Activated CD8-positive, alpha-beta T cell treated with anti-CD3 and anti-CD28 coated beads for 36 hours (primary cell): ENCODE measurements at regions not wholly inside any gene's neighbourhood (a gene's known extent, or its start where the extent isn't known, plus 50 kb on each side); places are given as distances from the start of the nearest gene placed in this dataset.

Source experiments
- ATAC-seq: fragments of 200-7000 bp; cut with Tn5 transposase; one replicate; pipeline ENCODE4 v1.10.0; 2021; ENCODE audit warnings: mild to moderate bottlenecking, moderate library complexity
- CTCF ChIA-PET: fragments of 350-600 bp; sonication (Branson Sonifier 250); formaldehyde crosslinking; loops from one replicate; lab custom pipeline; 2021; ENCODE audit warnings: antibody characterized with exemption; lab: Charles Lee
- POLR2A ChIA-PET: fragments of 350-600 bp; sonication (Branson Sonifier 250); formaldehyde crosslinking; loops from one replicate; lab custom pipeline; 2021; ENCODE audit warnings: antibody characterized with exemption; lab: Charles Lee
- DNase-seq: peaks from one replicate; pipeline ENCODE4 v3.0.0-alpha.2; 2020
- H3K27ac Mint-ChIP-seq: one replicate; pipeline ENCODE4 v1.8.0; 2021; ENCODE audit warnings: mild to moderate bottlenecking, mixed read lengths
- H3K27me3 Mint-ChIP-seq: one replicate; pipeline ENCODE4 v1.8.0; 2021; ENCODE audit warnings: mixed read lengths
- H3K36me3 Mint-ChIP-seq: one replicate; pipeline ENCODE4 v1.8.0; 2021; ENCODE audit warnings: low read depth, mixed read lengths
- H3K4me1 Mint-ChIP-seq: one replicate; pipeline ENCODE4 v1.8.0; 2021; ENCODE audit warnings: low read depth, mixed read lengths
- H3K4me3 Mint-ChIP-seq: one replicate; pipeline ENCODE4 v1.8.0; 2021; ENCODE audit warnings: mild to moderate bottlenecking, moderate library complexity, mixed read lengths
- H3K9me3 Mint-ChIP-seq: one replicate; pipeline ENCODE4 v1.8.0; 2021; ENCODE audit warnings: mixed read lengths
- intact Hi-C: fragments of 100-400 bp; cut with micrococcal nuclease; formaldehyde crosslinking; loops from one replicate; pipeline ENCODE4 v1.10.0; 2022
- TF ChIP-seq, protein P1 (sequence below): fragments of 200-600 bp; IDR thresholded peaks from one replicate; pipeline ENCODE4 v1.8.0; 2022; ENCODE audit warnings: antibody characterized with exemption, mild to moderate bottlenecking

DNA sequence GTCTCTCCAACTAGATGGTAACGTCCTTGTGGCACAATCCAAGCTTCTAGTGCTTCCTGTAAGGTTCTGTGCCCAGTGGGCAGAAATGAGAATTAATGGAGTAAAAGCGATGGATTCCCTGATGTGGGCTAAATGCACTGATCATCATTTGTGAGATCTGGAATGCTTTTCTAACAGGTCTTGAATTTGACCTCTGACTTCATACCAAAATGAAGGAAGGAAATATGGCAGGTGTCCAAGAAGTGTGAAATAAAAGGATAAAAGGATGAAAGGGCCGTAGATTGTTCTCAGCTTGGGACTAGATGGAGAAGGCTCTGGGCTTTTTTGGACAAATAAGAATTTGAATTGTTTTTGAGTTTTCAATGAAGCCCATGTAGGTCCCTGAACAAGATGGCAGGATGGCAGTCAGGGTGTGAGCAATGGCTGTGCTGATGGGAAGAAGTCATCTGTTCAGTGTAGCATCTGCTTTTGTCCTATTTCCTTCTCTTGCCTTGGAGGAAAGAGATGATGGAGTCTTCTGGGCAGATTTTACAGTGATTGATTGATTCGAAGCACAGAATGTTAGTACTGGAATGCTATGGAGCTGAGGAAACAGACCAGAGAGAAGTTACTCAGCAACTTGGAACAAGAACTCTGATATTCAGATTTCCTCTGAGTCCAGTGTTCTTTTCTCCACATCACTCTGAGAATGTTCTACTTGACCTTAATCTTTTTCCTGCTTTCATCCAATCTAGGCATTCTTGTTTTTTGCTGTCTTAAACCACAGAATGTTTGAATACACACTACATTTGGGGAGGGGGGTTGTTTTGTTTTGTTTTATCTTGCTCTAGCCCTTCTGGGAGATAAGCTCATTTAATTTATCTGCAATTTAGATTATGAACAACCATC lies 286.0 kb downstream of the HLX start:
- POLR2A ChIA-PET, result no interaction called here
- intact Hi-C loops, result no loop called here
- peaks cover 2% of the 10 kb centered on the region for H3K27me3 Mint-ChIP-seq
- no peaks in the 10 kb centered on the region for H3K4me1 Mint-ChIP-seq
- ATAC-seq, result no peak
- no peaks in the 10 kb centered on the region for H3K9me3 Mint-ChIP-seq
- no peak overlapping the region for H3K4me3 Mint-ChIP-seq
- H3K27ac Mint-ChIP-seq, result no peak overlapping the region
- DNase-seq, result no peak
- CTCF ChIA-PET, result no interaction called here
- TF ChIP-seq, protein P1, sequence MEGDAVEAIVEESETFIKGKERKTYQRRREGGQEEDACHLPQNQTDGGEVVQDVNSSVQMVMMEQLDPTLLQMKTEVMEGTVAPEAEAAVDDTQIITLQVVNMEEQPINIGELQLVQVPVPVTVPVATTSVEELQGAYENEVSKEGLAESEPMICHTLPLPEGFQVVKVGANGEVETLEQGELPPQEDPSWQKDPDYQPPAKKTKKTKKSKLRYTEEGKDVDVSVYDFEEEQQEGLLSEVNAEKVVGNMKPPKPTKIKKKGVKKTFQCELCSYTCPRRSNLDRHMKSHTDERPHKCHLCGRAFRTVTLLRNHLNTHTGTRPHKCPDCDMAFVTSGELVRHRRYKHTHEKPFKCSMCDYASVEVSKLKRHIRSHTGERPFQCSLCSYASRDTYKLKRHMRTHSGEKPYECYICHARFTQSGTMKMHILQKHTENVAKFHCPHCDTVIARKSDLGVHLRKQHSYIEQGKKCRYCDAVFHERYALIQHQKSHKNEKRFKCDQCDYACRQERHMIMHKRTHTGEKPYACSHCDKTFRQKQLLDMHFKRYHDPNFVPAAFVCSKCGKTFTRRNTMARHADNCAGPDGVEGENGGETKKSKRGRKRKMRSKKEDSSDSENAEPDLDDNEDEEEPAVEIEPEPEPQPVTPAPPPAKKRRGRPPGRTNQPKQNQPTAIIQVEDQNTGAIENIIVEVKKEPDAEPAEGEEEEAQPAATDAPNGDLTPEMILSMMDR, result no peak
- no peaks in the 10 kb centered on the region for H3K36me3 Mint-ChIP-seq

DNA sequence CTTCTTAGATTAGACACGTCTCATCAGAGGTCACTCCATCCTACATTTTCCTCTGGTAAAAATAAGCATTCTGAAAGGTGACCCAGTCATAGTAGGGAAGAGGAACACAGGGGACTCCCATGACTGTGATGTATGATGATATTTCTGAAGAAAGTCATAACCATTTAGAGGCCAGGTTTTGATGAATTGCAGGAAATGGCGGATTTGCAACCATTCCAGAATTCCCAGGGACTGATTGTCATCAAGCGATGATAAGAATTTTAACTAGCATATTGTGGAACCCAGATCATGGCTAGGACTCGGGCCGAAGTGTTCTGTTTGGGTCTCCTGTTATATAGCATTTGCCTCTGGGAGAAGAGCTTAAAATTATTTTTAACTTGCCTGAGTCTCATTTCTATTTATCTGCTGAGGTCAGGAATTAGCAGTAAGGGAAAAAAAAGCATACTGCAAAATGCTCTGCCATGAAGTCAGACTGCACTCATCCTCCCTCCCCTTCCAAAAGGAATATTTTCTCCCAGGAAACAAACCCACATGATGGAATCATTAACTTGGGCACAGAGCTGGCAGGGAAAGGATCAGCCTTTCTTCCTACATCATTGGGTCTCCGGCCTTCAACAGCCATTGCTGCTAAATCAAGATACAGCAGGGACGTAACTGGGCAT lies 286.7 kb downstream of the HLX start:
- CTCF ChIA-PET, result no interaction called here
- Mint-ChIP-seq H3K4me3 (no peak overlapping the region), H3K9me3 (no peaks in the 10 kb centered on the region), H3K36me3 (no peaks in the 10 kb centered on the region), H3K4me1 (no peaks in the 10 kb centered on the region), H3K27me3 (peaks cover 2% of the 10 kb centered on the region), H3K27ac (no peak overlapping the region)
- TF ChIP-seq, protein P1, result no peak
- intact Hi-C loops, result no loop called here
- ATAC-seq (no peak), DNase-seq (no peak)
- POLR2A ChIA-PET, result no interaction called here

DNA sequence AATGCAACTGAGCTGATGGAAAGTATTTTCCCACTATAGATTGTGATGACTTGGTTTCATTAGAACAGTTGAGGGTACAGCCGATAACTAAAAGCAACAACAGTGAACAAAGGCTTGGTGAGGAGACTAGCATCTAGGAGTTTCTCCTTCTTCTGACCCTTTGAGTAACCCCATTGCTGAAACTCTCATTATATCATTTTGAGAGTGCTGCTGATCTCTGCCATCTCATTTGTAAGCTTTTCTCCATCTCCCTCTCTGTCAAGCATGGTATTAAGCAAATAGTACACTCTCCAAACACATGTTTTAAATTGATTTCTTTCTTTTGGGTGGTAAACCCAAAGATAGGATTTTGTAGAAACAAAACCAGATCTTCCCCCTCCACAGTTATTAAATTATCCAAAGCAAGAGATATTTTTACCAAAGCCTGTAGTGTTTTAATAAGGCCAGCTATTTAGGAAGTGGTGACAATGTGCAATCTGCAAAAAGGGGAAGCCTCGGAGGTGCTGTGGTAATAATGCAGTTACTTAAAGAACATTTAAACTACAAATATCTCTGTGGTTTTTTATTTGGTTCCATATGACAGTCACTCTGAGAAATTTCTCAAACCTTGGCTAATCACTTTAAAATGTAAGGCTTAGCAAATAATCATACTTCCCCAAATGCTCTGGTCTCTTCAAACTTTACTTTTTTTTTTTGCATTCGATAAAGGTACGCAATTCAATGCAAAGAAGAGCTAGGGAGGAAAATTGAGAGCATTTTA lies 287.5 kb downstream of the HLX start:
- TF ChIP-seq, protein P1, result no peak
- H3K36me3 Mint-ChIP-seq, result no peaks in the 10 kb centered on the region
- intact Hi-C loops, result no loop called here

DNA sequence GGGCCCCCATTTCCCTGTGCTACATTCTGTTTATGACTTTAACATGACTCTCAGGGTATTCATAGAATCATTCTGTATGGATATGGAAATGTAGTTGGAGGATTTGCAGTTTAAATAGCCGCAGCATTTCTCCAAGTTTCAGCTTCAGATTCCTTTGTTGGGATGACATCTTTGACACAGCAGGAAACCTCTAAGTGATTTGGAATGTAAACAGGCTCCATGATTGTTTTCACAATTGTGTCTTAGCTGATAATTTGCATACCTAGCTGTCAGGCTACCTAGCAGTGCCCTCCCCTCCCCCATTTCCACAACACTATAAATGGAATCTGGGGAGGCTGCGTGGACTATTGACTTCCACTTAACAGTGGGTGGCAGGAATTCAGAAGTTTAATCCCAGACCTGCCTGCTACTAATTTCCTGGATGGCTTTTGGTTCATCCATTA lies 290.2 kb downstream of the HLX start:
- Mint-ChIP-seq H3K36me3 (no peaks in the 10 kb centered on the region), H3K4me3 (no peak overlapping the region), H3K27me3 (peaks cover 4% of the 10 kb centered on the region), H3K27ac (no peak overlapping the region), H3K9me3 (peaks cover 2% of the 10 kb centered on the region), H3K4me1 (no peaks in the 10 kb centered on the region)
- DNase-seq (no peak), ATAC-seq (no peak)
- TF ChIP-seq, protein P1, result no peak
- ChIA-PET CTCF (no interaction called here), POLR2A (no interaction called here)
- intact Hi-C loops, result no loop called here

More for the DNA sequence above, 287.5 kb downstream of the HLX start:
- no peak overlapping the region for H3K27ac Mint-ChIP-seq
- CTCF ChIA-PET, result interaction anchor here (1.1 kb wide), 1 partner anchor 35 kb away, joined by 4 read pairs; no protein-coding TSS in a partner anchor
- no peaks in the 10 kb centered on the region for H3K4me1 Mint-ChIP-seq
- no peak overlapping the region for H3K4me3 Mint-ChIP-seq
- POLR2A ChIA-PET, result no interaction called here
- peaks cover under 1% of the 10 kb centered on the region for H3K9me3 Mint-ChIP-seq
- DNase-seq, result no peak
- H3K27me3 Mint-ChIP-seq, result peaks cover 2% of the 10 kb centered on the region
- ATAC-seq, result no peak
